ENCODE measurements at regions not wholly inside any gene's neighbourhood (a gene's known extent, or its start where the extent isn't known, plus 50 kb on each side); places are given as distances from the start of the nearest gene placed in this dataset.
"Not testable (repeated sequence)": the region's sequence is repeated elsewhere in the genome, so short reads cannot be mapped to it uniquely, and the experiment has no call there.

DNA sequence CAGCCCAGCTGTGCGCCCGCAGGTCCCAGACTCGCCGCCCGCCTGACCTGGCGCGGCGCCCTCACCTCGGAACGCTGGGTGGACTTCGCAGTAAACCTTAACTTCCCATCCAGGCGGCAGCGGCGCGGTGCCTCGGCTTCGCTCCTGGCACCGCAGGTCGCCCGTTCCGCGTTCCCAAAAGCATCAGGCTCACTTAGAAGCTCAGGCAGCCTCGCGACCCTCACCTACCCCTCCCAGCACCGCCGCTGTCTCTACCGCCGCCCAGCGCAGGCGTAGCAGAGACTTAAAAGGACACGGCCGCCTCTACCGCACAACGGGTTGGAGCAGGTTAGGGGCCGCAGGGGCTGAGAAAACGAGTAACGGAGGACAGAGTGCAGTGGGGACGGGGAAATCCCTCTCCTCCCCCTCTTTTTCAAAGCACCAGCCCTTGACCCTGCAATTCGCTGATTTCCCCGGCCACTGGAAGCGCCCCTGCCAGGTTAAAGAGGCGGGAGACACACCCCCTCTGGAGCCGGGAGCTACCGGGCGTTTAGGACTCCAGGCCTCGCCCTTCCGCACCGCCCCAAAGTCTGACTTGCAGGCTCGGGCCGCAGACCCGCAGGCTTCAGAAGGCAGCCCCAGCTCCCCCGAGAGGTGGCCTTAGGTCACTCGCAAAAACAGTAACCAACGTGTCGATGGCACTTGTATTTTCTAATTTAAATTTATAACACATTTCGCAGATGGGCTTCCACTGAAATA lies 328.5 kb downstream of the FAM72C start:
- no peak for DNase-seq

GRCh38 chr1:143625886-143626285 lies 345.9 kb downstream of the FAM72C start:
- DNase-seq: peak in 1 of 56 donors; percentile 0

- no peak for DNase-seq
Measured at GRCh38 chr1:143619851-143620250, 351.9 kb downstream of the FAM72C start.

- no peak for DNase-seq
Measured at GRCh38 chr1:143611159-143611558, 360.6 kb downstream of the FAM72C start.

- no peak for DNase-seq
Measured at GRCh38 chr1:143610196-143610595, 361.6 kb downstream of the FAM72C start.

DNA sequence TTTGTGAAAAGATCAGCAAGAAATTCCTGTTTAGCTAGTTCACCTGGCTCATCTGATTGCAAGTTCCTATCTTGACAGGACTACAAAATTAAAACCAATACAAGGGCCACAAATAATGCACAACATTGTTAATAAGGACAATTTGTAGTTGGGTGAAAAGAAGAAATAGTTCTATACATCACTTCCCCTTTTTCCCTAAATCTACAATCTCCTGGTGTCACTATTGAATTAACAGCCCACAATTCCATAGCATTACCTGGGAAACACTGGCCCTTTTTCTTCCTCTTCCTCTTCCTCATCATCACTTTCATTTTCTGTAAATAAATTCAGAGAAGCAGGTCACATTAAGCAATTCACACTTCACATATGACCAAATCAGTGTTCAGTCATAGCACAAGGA lies 366.9 kb downstream of the FAM72C start:
- no peak for DNase-seq

DNA sequence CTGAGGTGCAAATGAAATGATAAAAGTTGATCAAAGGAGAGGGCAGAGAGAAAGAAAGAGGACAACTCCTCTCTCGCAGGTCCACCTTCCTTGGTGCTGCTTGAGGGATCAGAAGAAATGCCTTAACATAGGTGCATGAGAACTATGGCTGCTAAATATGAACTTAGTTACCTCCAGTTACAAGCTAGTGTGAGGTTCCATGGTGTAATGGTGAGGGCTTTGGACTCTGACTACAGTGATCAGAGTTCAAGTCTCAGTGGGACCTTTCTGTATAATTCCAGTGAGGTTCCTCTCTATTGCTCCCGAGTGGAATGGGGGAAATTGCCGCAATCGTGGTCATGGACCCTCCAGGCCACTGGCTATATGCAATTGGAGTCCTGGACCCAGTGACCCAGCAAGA lies 387.3 kb downstream of the FAM72C start:
- no peak for DNase-seq

DNA sequence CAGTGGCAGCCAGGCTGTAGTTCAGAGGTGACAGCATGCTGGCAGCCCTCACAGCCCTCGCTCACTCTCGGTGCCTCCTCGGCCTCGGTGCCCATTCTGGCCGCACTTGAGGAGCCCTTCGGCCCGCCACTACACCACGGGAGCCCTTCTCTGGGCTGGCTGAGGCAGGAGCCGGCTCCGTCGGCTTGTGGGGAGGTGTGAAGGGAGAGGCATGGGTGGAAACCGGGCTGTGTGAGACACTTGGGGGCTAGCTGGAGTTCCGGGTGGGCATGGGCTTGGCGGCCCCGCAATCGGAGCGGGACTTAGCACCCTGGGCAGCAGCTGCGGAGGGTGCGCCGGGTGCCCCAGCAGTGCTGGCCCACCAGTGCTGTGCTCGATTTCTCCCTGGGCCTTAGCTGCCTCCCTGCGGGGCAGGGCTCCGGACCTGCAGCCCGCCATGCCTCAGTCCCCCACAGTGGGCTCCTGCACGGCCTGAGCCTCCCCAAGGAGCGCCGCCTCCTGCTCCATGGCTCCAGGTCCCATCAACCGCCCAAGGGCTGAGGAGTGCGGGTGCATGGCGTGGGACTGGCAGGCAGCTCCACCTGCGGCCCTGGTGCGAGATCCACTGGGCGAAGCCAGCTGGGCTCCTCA lies 396.8 kb downstream of the FAM72C start:
- DNase-seq: no peak

DNA sequence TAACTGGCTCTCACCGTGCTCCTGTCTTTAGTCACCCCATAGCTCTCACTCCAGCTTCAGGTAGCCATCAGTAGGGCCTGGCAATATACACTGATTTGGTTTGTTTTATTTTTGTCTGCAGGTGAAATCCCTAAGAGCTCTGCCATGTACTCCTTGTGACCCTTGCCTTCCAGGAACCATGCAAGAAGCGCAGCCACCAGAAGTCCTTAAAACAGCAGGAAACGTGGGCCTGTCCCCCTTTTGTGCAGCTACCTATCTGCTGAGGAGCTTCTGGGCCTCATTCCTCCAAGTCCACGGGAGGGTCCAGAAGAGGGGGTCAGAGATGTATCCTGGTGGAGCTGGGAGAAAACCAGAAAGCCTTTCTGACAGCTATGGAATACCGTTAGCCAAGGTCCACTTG lies 399.1 kb downstream of the FAM72C start:
- DNase-seq: not testable (repeated sequence)

GRCh38 chr1:143563761-143564160 lies 408.0 kb downstream of the FAM72C start:
- not testable (repeated sequence) for DNase-seq

DNA sequence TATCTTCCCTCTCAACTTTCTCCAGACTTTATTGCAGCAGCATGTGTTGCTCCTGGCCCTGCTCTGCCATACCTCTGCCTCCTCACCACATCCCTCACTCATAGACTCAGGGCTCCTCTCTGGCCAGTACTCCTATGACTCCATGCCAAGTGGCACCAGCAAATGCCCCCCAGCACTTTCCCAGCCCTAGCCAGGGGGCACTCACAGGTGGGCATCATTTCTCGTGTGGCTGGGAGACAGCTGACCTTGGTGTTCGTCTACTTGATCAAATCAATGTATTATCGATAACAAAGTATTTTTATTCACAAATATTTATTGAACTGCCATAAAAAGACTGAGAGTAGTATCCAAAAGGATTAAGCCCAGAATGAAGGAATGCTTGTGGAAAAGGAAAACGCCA lies 418.2 kb downstream of the FAM72C start:
- no peak for DNase-seq

GRCh38 chr1:143504703-143505102 lies 467.1 kb downstream of the FAM72C start:
- DNase-seq: not testable (repeated sequence)

- DNase-seq: not testable (repeated sequence)
Measured at GRCh38 chr1:143504080-143504479, 467.7 kb downstream of the FAM72C start.

- not testable (repeated sequence) for DNase-seq
Measured at GRCh38 chr1:143503048-143503447, 468.7 kb downstream of the FAM72C start.

DNA sequence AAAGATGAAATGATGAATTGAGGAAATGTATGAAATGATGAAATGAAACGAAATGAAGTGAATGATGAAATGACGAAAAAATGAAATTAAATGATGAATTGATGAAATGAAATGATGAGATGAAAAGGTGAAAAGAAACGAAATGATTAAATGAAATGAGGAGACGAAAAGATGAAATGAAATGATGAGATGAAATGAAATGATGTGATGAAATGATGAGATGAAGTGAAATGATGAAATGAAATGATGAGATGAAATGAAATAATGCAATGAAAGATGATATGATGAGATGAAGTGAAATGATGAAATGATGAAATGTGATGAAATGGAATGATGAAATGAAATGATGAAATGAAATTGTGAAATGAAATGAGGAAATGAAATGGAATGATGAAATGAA lies 469.7 kb downstream of the FAM72C start:
- not testable (repeated sequence) for DNase-seq

- not testable (repeated sequence) for DNase-seq
Measured at GRCh38 chr1:143498059-143498749, 473.6 kb downstream of the FAM72C start.

DNA sequence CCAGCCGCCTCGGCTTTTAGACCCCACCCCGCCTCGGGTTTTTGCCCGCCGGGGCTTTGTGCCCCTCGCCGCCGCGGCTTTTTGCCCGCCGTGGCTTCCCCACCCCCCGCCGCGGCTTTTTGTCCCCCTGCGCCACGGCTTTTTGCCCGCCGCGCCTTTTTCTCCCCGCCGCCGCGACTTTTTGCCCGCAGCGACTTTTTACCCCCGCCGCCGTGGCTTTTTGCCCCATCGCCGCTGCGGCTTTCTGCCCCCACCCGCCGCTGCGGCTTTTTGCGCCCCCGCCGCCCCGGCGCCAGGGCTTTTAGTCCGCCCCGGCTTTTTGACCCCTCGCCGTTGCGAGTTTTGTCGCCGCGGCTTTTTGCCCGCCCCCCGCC lies 474.4 kb downstream of the FAM72C start:
- no peak for DNase-seq

DNA sequence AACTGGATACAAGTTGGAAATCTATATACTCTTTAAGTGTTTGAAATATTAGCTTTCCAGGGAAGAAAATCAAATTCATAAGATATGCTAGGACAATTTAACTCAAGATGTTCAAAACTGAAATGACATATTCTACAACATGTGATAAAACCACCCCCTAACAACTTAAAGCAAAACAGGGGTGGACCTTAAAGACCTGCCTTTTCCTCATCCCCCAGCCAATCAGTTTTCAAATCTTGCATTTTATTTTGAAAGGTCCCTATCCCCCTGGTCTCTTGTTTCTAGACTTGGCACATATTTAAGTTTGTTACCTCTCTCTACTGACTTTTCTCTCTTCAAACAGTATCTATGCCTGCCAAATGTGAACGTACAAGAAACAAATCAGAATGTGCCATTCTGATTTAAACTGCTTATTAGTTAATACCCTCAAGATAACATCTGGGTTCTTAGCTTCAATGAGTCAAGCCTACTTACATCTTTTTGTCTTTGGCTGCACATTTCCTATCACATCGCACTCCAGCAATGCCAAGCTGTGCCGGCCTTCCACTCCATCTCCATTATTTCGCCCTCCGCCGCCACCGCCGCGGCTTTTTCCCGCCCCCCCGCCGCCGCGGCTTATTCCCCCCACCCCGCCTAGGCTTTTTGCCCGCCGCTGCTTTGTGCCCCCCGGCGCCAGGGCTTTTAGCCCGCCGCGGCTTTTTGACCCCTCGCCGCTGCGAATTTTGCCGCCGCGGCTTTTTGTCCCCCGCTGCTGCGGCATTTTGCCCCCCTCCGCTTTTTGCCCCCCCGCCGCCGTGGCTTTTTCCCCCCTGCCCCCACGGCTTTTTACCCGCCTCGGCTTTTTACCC lies 475.0 kb downstream of the FAM72C start:
- DNase-seq: not testable (repeated sequence)

All from nucleus accumbens (tissue), 56 donors.